Loucy (cell line): ENCODE measurements at regions not wholly inside any gene's neighbourhood (a gene's known extent, or its start where the extent isn't known, plus 50 kb on each side); places are given as distances from the start of the nearest gene placed in this dataset.
"Not testable (repeated sequence)": the region's sequence is repeated elsewhere in the genome, so short reads cannot be mapped to it uniquely, and the experiment has no call there.

Experiments used
- H2AFZ ChIP-seq: fragments of 200-600 bp; sonication (generic); 2 replicates; pipeline ENCODE4 v1.6.0; 2016; ENCODE audit warnings: antibody characterized with exemption, mild to moderate bottlenecking, low read length, moderate library complexity
- H3F3A ChIP-seq: fragments of 200-600 bp; 2 replicates; pipeline ENCODE4 v1.6.0; 2016; ENCODE audit warnings: antibody characterized with exemption, low read depth, mild to moderate bottlenecking
- H3K27me3 ChIP-seq: fragments of 200-600 bp; sonication (generic); 2 replicates; pipeline ENCODE4 v1.6.1; 2014; ENCODE audit warnings: low read length, mild to moderate bottlenecking; ENCODE audit not compliant: insufficient read depth, poor library complexity, severe bottlenecking
- H3K36me3 ChIP-seq: fragments of 200-600 bp; sonication (generic); 2 replicates; pipeline ENCODE4 v1.6.1; 2016; ENCODE audit warnings: low read length; ENCODE audit not compliant: insufficient read depth
- H3K4me1 ChIP-seq: fragments of 200-600 bp; sonication (generic); 2 replicates; pipeline ENCODE4 v1.5.1; 2014; ENCODE audit warnings: low read length, mild to moderate bottlenecking; ENCODE audit not compliant: insufficient read depth, poor library complexity, severe bottlenecking
- H3K4me2 ChIP-seq: fragments of 200-600 bp; sonication (generic); 2 replicates; pipeline ENCODE4 v1.6.0; 2014; ENCODE audit warnings: antibody characterized with exemption, low read length, low read depth, mild to moderate bottlenecking; ENCODE audit not compliant: poor library complexity, severe bottlenecking
- H3K4me3 ChIP-seq: fragments of 200-600 bp; sonication (generic); 2 replicates; pipeline ENCODE4 v1.5.1; 2014; ENCODE audit warnings: low read length, mild to moderate bottlenecking, mixed read lengths; ENCODE audit not compliant: poor library complexity, severe bottlenecking
- H3K79me2 ChIP-seq: fragments of 200-600 bp; sonication (generic); 2 replicates; pipeline ENCODE4 v1.6.1; 2014; ENCODE audit warnings: low read length; ENCODE audit not compliant: insufficient read depth
- H3K9ac ChIP-seq: fragments of 200-600 bp; sonication (generic); 2 replicates; pipeline ENCODE4 v1.6.0; 2014; ENCODE audit warnings: mild to moderate bottlenecking, low read depth, low read length, moderate library complexity; ENCODE audit not compliant: poor library complexity, severe bottlenecking
- H3K9me2 ChIP-seq: fragments of 200-600 bp; sonication (generic); replicated peaks from 2 replicates; pipeline ENCODE4 v1.6.1; 2016; ENCODE audit warnings: low read depth, low read length, mixed read lengths
- H3K9me3 ChIP-seq: fragments of 200-600 bp; sonication (generic); 2 replicates; pipeline ENCODE4 v1.6.1; 2014; ENCODE audit warnings: mild to moderate bottlenecking, antibody characterized with exemption, low read length, low read depth; ENCODE audit not compliant: insufficient read depth
- H4K20me1 ChIP-seq: fragments of 200-600 bp; sonication (generic); 2 replicates; pipeline ENCODE4 v1.6.0; 2014; ENCODE audit warnings: antibody characterized with exemption, low read length, mild to moderate bottlenecking; ENCODE audit not compliant: insufficient read depth, poor library complexity, severe bottlenecking
- CTCF ChIP-seq: fragments of 200-600 bp; sonication (generic); conservative IDR thresholded peaks from 2 replicates; pipeline ENCODE4 v1.5.1; 2014; ENCODE audit warnings: mild to moderate bottlenecking, antibody characterized with exemption, low read length
- EZH2phosphoT487 ChIP-seq: fragments of 200-600 bp; IDR thresholded peaks from 2 replicates; pipeline ENCODE4 v1.6.1; 2018; ENCODE audit warnings: antibody characterized with exemption, mild to moderate bottlenecking, moderate library complexity, borderline replicate concordance

GRCh38 chr2:136319651-136320050 is 201.7 kb upstream of the CXCR4 start:
- Histone ChIP-seq H3K4me3 (peak overlapping the region; percentile 9), H3K9me2 (no peaks in the 10 kb centered on the region), H3K36me3 (no peaks in the 10 kb centered on the region), H3K9ac (peak overlapping the region; percentile 41), H3K27me3 (no peaks in the 10 kb centered on the region), H3K79me2 (no peaks in the 10 kb centered on the region), H3K9me3 (no peaks in the 10 kb centered on the region), H4K20me1 (no peaks in the 10 kb centered on the region), H3F3A (no peaks in the 10 kb centered on the region), H3K4me1 (peaks cover 48% of the 10 kb centered on the region), H3K4me2 (peak overlapping the region; percentile 47), H2AFZ (no peak overlapping the region)
- no peak for TF ChIP-seq CTCF
- TF ChIP-seq EZH2phosphoT487, result no peak

DNA sequence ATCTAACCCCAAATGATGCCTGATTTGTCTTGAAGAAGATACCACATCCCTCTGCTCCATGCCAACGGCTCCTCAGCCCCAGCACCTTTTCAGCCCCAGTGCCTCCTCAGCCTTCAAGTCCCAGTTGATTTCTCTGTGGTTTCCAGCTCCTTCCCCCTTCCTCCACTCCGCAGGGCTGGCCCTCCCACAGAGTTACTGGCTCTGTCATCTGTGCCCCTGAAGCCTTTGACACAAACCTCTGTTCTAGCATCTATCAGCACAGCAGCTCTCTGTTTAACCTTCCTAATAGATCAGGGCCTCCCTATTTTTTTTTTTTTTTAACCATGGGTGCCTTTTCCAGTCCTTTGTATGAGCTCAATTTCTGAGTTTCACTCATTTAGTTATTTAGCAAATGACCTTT is 201.3 kb upstream of the CXCR4 start:
- Histone ChIP-seq H4K20me1 (no peaks in the 10 kb centered on the region), H3K9ac (peak overlapping the region; percentile 41), H3K9me3 (no peaks in the 10 kb centered on the region), H3K4me2 (peak overlapping the region; percentile 47), H3K27me3 (no peaks in the 10 kb centered on the region), H3K79me2 (no peaks in the 10 kb centered on the region), H3K4me1 (peaks cover 44% of the 10 kb centered on the region), H3K4me3 (peak overlapping the region; percentile 9), H2AFZ (no peak overlapping the region), H3K9me2 (no peaks in the 10 kb centered on the region), H3F3A (no peaks in the 10 kb centered on the region), H3K36me3 (no peaks in the 10 kb centered on the region)
- TF ChIP-seq CTCF, result no peak
- no peak for TF ChIP-seq EZH2phosphoT487

DNA sequence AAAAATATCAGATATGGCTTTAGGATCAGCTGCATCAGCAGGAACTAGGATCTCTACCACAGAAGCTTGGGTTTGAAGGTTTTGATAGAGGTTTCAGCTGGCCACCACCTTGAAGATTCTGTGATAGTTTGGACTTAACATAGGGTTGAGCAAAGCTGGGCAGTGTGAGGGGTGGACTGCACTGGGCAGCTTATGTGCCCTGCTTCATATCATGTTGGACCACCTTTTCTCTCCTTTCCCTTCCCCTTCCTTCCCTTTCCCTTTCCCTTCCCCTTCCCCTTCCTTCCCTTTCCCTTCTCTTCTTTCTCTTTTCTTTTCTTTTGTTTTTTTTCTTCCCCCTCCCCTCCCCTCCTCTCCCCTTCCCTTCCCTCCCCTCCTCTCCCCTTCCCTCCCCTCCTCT is 196.3 kb upstream of the CXCR4 start:
- Histone ChIP-seq H2AFZ (no peak overlapping the region), H3K9me2 (no peaks in the 10 kb centered on the region), H3K27me3 (no peaks in the 10 kb centered on the region), H3K9ac (no peak overlapping the region), H3F3A (no peaks in the 10 kb centered on the region), H3K79me2 (no peaks in the 10 kb centered on the region), H4K20me1 (no peaks in the 10 kb centered on the region), H3K4me2 (no peak overlapping the region), H3K9me3 (no peaks in the 10 kb centered on the region), H3K4me3 (no peak overlapping the region), H3K4me1 (peaks cover 23% of the 10 kb centered on the region), H3K36me3 (no peaks in the 10 kb centered on the region)
- TF ChIP-seq EZH2phosphoT487, result no peak
- TF ChIP-seq CTCF, result no peak

GRCh38 chr2:136312568-136312967 is 194.6 kb upstream of the CXCR4 start:
- H3K4me1 ChIP-seq, result peaks cover 13% of the 10 kb centered on the region
- not testable (repeated sequence) for H3K36me3 ChIP-seq, H3K9ac ChIP-seq, H3K4me2 ChIP-seq, H3K27me3 ChIP-seq, H3F3A ChIP-seq, H3K9me2 ChIP-seq, H2AFZ ChIP-seq, H3K4me3 ChIP-seq, H4K20me1 ChIP-seq, H3K9me3 ChIP-seq, H3K79me2 ChIP-seq
